KG1 (cell line): ENCODE measurements at regions not wholly inside any gene's neighbourhood (a gene's known extent, or its start where the extent isn't known, plus 50 kb on each side); places are given as distances from the start of the nearest gene placed in this dataset.
"Not testable (repeated sequence)": the region's sequence is repeated elsewhere in the genome, so short reads cannot be mapped to it uniquely, and the experiment has no call there.

Experiments
- DNase-seq: peaks from one replicate; lab custom pipeline; 2025; lab: John Stamatoyannopoulos, UW

- no peak for DNase-seq
These were observed 194.0 kb downstream of the CASP12 start for GRCh38 chr11:104704146-104704830.

- no peak for DNase-seq
These were observed 197.7 kb downstream of the CASP12 start for GRCh38 chr11:104700609-104701008.

GRCh38 chr11:104699981-104700380 lies 198.3 kb downstream of the CASP12 start:
- DNase-seq, result no peak

- DNase-seq, result no peak
These were observed 203.2 kb downstream of the CASP12 start for GRCh38 chr11:104695065-104695463.

GRCh38 chr11:104694259-104695064 lies 203.8 kb downstream of the CASP12 start:
- no peak for DNase-seq

- no peak for DNase-seq
These were observed 205.5 kb downstream of the CASP12 start for GRCh38 chr11:104692751-104693150.

GRCh38 chr11:104691129-104691528 lies 207.1 kb downstream of the CASP12 start:
- no peak for DNase-seq

GRCh38 chr11:104690241-104690640 lies 208.0 kb downstream of the CASP12 start:
- no peak for DNase-seq

GRCh38 chr11:104688731-104689130 lies 209.5 kb downstream of the CASP12 start:
- DNase-seq, result no peak

GRCh38 chr11:104682206-104682605 lies 216.1 kb downstream of the CASP12 start:
- DNase-seq, result no peak

- DNase-seq, result no peak
These were observed 219.0 kb downstream of the CASP12 start for GRCh38 chr11:104679258-104679657.

- DNase-seq, result no peak
These were observed 219.9 kb downstream of the CASP12 start for GRCh38 chr11:104678408-104678807.

- DNase-seq, result not testable (repeated sequence)
These were observed 221.2 kb downstream of the CASP12 start for GRCh38 chr11:104677069-104677468.

GRCh38 chr11:104672897-104673296 lies 225.4 kb downstream of the CASP12 start:
- DNase-seq, result no peak

- no peak for DNase-seq
These were observed 229.3 kb downstream of the CASP12 start for GRCh38 chr11:104668797-104669463.

GRCh38 chr11:104666624-104667023 lies 231.6 kb downstream of the CASP12 start:
- no peak for DNase-seq

GRCh38 chr11:104665641-104666040 lies 232.6 kb downstream of the CASP12 start:
- peak; percentile 47 for DNase-seq

GRCh38 chr11:104663190-104664140 lies 234.8 kb downstream of the CASP12 start:
- no peak for DNase-seq

GRCh38 chr11:104661901-104662300 lies 236.4 kb downstream of the CASP12 start:
- no peak for DNase-seq

- DNase-seq, result no peak
These were observed 236.8 kb downstream of the CASP12 start for GRCh38 chr11:104661471-104661870.

GRCh38 chr11:104658177-104658576 lies 240.1 kb downstream of the CASP12 start:
- DNase-seq, result no peak

GRCh38 chr11:104657083-104657482 lies 241.2 kb downstream of the CASP12 start:
- no peak for DNase-seq
